Omental fat pad (tissue), 3 donors: ENCODE measurements at regions not wholly inside any gene's neighbourhood (a gene's known extent, or its start where the extent isn't known, plus 50 kb on each side); places are given as distances from the start of the nearest gene placed in this dataset.

Source experiments
- ATAC-seq: fragments of 150-250 bp; one replicate; pipeline ENCODE4 v1.9.1; 2016; ENCODE audit warnings: mild to moderate bottlenecking, moderate library complexity; ENCODE audit not compliant: low FRiP score
- DNase-seq: peaks from one replicate; pipeline ENCODE4 v3.0.0-alpha.2; 2019; ENCODE audit warnings: low spot score
- TF ChIP-seq, protein P1 (sequence below), 3 donors: fragments of 450-650 bp; IDR thresholded peaks; one replicate each; pipeline ENCODE4 v1.5.1; 2016 to 2017; ENCODE audit warnings: antibody characterized with exemption in 3 of 3, mild to moderate bottlenecking in 3 of 3, moderate library complexity in 2 of 3

DNA sequence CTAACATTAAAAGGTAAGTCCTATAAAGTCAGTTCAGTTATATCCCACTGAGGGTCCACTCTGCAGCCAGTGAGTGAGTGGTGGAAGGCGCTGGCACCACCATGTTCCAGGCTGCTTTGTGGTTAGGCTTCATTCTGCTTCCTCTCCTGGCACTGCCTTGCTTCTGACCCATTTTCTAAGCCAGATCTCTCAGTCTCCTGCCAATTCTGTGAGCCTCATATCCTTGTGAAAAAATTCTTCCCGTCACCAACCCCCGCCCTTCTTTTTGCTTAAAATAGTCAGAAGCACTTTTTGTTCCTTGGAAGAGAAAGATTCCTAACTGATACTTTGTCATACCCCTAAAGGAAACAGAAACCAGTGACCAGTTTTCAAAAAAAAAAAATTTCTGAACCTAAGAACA is 139.8 kb upstream of the NCK2 start:
- DNase-seq: no peak
- TF ChIP-seq, protein P1, sequence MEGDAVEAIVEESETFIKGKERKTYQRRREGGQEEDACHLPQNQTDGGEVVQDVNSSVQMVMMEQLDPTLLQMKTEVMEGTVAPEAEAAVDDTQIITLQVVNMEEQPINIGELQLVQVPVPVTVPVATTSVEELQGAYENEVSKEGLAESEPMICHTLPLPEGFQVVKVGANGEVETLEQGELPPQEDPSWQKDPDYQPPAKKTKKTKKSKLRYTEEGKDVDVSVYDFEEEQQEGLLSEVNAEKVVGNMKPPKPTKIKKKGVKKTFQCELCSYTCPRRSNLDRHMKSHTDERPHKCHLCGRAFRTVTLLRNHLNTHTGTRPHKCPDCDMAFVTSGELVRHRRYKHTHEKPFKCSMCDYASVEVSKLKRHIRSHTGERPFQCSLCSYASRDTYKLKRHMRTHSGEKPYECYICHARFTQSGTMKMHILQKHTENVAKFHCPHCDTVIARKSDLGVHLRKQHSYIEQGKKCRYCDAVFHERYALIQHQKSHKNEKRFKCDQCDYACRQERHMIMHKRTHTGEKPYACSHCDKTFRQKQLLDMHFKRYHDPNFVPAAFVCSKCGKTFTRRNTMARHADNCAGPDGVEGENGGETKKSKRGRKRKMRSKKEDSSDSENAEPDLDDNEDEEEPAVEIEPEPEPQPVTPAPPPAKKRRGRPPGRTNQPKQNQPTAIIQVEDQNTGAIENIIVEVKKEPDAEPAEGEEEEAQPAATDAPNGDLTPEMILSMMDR (IDR thresholded peaks at IDR 0.05): no peak
- ATAC-seq: peak; percentile 53

DNA sequence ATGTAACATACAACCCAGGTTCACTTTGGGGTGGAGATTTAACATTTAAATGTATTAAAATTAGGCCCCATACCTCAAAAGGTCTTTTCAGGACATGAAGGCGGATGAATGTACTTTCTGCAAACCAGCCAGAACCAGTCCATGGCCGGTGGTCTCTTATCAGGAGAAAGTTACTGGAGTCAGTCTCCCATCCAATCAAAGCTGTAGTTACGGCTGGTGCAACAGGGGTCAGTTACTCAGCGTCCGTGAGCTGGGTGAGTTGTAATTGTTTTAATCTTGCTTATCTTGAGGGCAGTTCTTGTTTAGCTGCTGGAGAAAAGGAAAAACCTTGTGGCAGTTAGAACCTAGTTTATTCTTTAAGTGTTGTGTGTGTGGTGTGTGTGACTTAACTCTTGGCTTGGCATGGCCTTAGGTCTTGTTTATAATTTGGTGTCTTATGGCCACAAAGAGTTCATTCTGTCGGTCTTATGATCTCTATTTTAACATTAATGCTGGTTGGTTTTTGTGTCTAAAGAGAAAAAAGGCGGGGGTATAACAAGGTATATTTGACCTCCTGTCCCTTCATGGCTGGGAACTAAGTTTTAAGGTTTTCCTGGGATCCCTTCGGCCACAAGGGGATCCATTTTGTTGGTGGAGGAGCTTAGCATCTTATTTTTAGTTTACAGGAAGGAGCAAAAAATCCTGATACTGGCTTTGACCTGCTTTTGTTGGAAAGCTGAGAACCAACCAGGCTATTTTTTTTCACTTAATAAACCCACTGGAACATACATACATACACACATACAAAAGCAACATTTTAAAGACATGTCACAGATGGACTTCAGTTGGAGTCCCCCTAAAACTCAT is 143.5 kb upstream of the NCK2 start:
- TF ChIP-seq, protein P1 (IDR thresholded peaks at IDR 0.05): no peak
- DNase-seq (no peak), ATAC-seq (no peak)

DNA sequence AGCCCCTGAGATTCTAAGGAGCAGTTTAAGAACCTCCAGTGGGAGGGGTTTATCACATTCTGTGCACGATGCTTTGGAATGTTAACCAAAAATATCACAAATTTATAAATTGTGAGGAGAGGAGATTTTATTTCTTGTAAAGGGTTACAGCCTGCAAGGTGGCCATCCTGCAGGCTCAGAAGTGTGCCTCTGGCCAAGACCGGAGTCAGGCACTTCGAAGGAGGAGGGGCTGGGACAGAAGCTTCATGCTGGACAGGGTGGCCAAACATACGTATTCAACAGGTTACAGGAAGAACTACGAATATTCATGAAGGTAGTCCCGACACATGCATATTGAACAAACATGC is 144.1 kb upstream of the NCK2 start:
- no peak for DNase-seq
- no peak for ATAC-seq
- TF ChIP-seq, protein P1 (IDR thresholded peaks at IDR 0.05): no peak

DNA sequence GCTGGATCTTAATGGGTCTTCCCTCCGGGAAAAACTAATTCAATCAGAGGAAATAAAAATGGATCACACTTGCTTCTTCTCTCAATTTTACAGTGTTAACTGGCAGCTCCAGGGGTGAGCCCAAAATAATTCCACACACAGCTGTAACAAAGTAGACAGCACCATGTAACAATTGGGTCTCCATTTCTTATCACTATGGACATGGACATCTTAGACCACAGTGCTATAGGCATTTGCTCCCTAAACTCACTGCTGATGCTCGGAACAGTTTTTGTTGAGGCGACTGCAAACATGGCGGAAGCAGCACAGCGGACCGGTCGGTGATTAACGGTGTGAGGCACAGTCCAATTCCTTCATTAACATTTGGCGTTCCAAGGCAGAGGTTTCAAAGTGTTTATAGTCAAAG is 144.7 kb upstream of the NCK2 start:
- no peak for ATAC-seq
- TF ChIP-seq, protein P1 (IDR thresholded peaks at IDR 0.05): no peak

DNA sequence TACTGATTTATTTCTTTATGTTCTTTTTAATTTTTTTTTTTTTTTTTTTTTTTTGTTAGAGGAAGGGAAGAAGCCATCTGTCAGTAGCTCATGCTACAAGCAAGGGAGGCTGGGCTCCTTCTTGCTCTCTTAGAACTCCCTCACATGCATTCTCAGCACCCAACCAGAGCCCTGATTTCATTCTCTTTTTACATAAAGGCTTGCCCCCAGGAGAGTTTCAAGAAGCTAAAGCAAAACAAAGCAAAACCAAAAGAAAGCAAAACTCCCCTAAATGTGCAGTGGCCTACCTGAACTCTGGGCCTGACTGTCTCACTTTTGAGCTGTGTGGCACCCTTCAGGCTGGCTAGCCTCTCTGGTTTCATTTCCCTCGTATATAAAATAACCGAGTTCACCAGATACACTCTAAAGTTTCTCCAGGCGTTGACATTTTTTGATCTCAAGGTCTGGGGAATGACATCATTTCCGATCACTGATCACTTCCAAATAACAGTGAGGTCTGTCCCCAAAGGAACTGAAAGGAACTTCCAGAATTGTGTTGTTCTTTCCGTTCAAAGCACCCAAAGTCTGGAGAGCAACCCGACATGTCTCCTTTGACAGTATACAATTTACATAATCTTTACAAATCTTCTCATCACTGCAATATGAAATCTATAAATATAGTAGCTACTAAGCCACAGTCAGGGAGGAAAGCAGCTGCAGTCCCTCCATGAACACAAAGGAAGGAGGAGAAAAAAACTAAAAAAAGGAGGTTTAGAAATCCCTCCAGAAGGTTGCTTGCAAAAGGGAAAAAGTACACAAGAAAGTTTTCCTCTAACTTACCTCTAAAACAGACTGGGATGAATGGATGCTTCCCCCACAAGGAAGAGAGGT is 145.6 kb upstream of the NCK2 start:
- no peak for DNase-seq
- TF ChIP-seq, protein P1 (IDR thresholded peaks at IDR 0.05): no peak
- ATAC-seq: no peak

More for the DNA sequence above, 144.7 kb upstream of the NCK2 start:
- no peak for DNase-seq

DNA sequence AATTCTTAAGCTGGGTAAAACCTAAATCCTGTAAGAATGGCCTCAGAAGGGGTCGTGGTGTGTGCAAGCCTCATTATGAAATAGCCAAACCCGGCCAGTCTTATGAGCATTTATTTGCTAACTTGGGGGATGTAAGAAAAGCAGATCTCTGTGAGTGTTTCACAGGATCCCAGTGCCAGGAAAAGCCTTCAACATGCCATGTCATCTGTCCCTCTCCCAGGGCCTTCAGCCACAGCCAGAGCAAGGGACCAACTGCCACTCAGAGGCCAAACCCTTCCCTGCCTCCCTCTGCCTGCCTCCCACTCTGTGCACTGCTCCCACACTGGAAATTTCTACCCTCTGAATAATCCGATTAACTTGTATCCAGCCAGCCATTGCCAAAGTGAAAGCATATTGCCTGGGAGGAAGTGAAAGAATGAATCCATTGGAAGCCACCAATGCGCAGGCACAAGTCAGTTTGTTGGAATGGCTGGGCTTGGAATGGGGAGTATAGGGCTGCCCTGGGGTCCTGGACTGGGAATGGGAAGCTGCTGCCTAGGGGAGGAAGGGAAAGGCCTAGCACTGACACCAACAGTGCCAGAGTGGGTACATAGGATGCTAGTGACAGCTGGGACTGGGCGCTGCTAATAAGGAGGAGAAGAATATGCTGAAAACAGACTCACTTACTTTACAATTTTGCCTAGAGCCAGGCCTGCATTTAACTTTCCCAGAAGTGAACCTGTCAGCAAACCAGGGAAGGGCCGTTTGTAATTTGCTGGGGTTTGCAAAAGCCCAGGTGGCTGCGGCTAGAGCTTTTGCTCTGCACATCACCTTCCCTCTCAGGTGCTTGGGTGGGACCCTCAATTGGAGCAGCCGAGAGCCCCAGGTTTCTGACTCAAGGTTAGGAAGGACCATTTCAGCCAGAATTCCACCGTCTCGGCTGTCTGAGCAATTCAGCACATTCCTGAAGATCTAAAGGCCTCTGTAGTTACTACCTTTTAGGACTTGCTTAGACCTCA is 146.6 kb upstream of the NCK2 start:
- ATAC-seq: no peak
- TF ChIP-seq, protein P1 (IDR thresholded peaks at IDR 0.05): no peak
- DNase-seq: no peak
